HS-5 (cell line): ENCODE measurements at regions not wholly inside any gene's neighbourhood (a gene's known extent, or its start where the extent isn't known, plus 50 kb on each side); places are given as distances from the start of the nearest gene placed in this dataset.

Source experiments
- DNase-seq: peaks from one replicate; pipeline ENCODE4 v3.0.0-alpha.2; 2012; ENCODE audit warnings: low read depth

DNA sequence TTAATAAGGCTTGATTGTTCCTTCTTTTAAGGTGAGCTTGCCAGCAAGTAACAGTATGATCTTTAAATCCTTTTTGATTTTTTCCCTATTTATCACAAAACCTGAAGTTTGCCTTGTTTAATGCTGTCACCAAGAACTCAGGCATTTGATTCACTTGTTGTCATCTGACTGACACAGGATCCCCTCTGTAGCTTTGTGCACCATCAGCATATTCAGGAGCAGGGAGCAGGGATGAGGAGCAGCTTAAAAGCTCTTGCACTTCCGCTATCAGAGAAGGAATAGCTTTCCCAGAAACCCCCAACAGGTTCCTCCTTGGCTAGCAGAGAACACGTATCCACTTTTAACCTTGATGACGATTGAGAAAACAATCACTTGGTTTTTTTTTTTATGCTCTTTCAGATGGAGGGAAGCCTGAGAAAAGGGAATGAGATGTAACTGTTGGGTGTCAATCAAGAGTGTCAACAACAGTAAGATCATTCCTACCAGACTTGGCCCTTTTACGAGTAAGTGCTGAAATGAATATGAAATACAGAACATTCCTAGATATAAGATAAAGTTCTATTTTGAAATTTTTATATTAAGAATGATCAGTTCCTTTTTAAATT lies 433.1 kb upstream of the CDH18 start:
- DNase-seq = no peak
